ENCODE measurements at regions not wholly inside any gene's neighbourhood (a gene's known extent, or its start where the extent isn't known, plus 50 kb on each side); places are given as distances from the start of the nearest gene placed in this dataset.

- no peak for DNase-seq (ENCODE audit: low spot score in 2 of 2)
- Histone ChIP-seq H3K4me1 (peaks cover 10% of the 10 kb centered on the region), H3K9me3 (no peaks in the 10 kb centered on the region), H3K36me3 (replicated peaks) (no peaks in the 10 kb centered on the region), H3K27me3 (ENCODE audit: low read depth) (no peaks in the 10 kb centered on the region), H3K4me3 (no peak overlapping the region)
- in situ Hi-C loops (cut with MboI; ENCODE audit: low sequenced_read_pairs): no loop called here
Measured at GRCh38 chr12:58489394-58489793, 430.9 kb downstream of the LRIG3 start.

GRCh38 chr12:58491306-58491705, 429.0 kb downstream of the LRIG3 start:
- DNase-seq (ENCODE audit: low spot score in 2 of 2): no peak
- in situ Hi-C loops (cut with MboI; ENCODE audit: low sequenced_read_pairs): no loop called here
- no peak overlapping the region for H3K4me3 ChIP-seq
- peaks cover 10% of the 10 kb centered on the region for H3K4me1 ChIP-seq
- no peaks in the 10 kb centered on the region for H3K9me3 ChIP-seq
- no peaks in the 10 kb centered on the region for H3K36me3 ChIP-seq (replicated peaks)
- no peaks in the 10 kb centered on the region for H3K27me3 ChIP-seq (ENCODE audit: low read depth)

- H3K27me3 ChIP-seq (ENCODE audit: low read depth): no peaks in the 10 kb centered on the region
- DNase-seq (ENCODE audit: low spot score in 2 of 2): no peak
- no peaks in the 10 kb centered on the region for H3K4me1 ChIP-seq
- H3K9me3 ChIP-seq: no peaks in the 10 kb centered on the region
- no peak overlapping the region for H3K4me3 ChIP-seq
- H3K36me3 ChIP-seq (replicated peaks): no peaks in the 10 kb centered on the region
- in situ Hi-C loops (cut with MboI; ENCODE audit: low sequenced_read_pairs): no loop called here
Measured at GRCh38 chr12:58496411-58497190, 423.7 kb downstream of the LRIG3 start.

- Histone ChIP-seq H3K4me1 (peaks cover 14% of the 10 kb centered on the region), H3K4me3 (no peak overlapping the region)
- DNase-seq (ENCODE audit: low spot score in 2 of 2): no peak
Measured at GRCh38 chr12:58500399-58500798, 419.9 kb downstream of the LRIG3 start.

GRCh38 chr12:58502226-58502625, 418.1 kb downstream of the LRIG3 start:
- peak; percentile 56 to 73 for DNase-seq (ENCODE audit: low spot score in 2 of 2)
- no peaks in the 10 kb centered on the region for H3K9me3 ChIP-seq
- no peak overlapping the region for H3K4me3 ChIP-seq
- peaks cover 14% of the 10 kb centered on the region for H3K4me1 ChIP-seq
- no peaks in the 10 kb centered on the region for H3K27me3 ChIP-seq (ENCODE audit: low read depth)
- in situ Hi-C loops (cut with MboI; ENCODE audit: low sequenced_read_pairs): no loop called here
- no peaks in the 10 kb centered on the region for H3K36me3 ChIP-seq (replicated peaks)

More at GRCh38 chr12:58500399-58500798, 419.9 kb downstream of the LRIG3 start:
- H3K9me3 ChIP-seq: no peaks in the 10 kb centered on the region
- in situ Hi-C loops (cut with MboI; ENCODE audit: low sequenced_read_pairs): no loop called here
- H3K27me3 ChIP-seq (ENCODE audit: low read depth): no peaks in the 10 kb centered on the region
- no peaks in the 10 kb centered on the region for H3K36me3 ChIP-seq (replicated peaks)

- peaks cover 14% of the 10 kb centered on the region for H3K4me1 ChIP-seq
- no peaks in the 10 kb centered on the region for H3K9me3 ChIP-seq
- H3K27me3 ChIP-seq (ENCODE audit: low read depth): no peaks in the 10 kb centered on the region
- in situ Hi-C loops (cut with MboI; ENCODE audit: low sequenced_read_pairs): no loop called here
- DNase-seq (ENCODE audit: low spot score in 2 of 2): peak; percentile 6 to 29
- H3K36me3 ChIP-seq (replicated peaks): no peaks in the 10 kb centered on the region
- no peak overlapping the region for H3K4me3 ChIP-seq
Measured at GRCh38 chr12:58502841-58503240, 417.5 kb downstream of the LRIG3 start.

- Histone ChIP-seq H3K4me3 (no peak overlapping the region), H3K9me3 (no peaks in the 10 kb centered on the region), H3K36me3 (replicated peaks) (no peaks in the 10 kb centered on the region), H3K4me1 (peaks cover 14% of the 10 kb centered on the region), H3K27me3 (ENCODE audit: low read depth) (no peaks in the 10 kb centered on the region)
- in situ Hi-C loops (cut with MboI; ENCODE audit: low sequenced_read_pairs): no loop called here
- no peak for DNase-seq (ENCODE audit: low spot score in 2 of 2)
Measured at GRCh38 chr12:58503731-58504130, 416.6 kb downstream of the LRIG3 start.

GRCh38 chr12:58504143-58504938, 416.0 kb downstream of the LRIG3 start:
- no peaks in the 10 kb centered on the region for H3K9me3 ChIP-seq
- no peaks in the 10 kb centered on the region for H3K36me3 ChIP-seq (replicated peaks)
- H3K4me1 ChIP-seq: peaks cover 14% of the 10 kb centered on the region
- DNase-seq (ENCODE audit: low spot score in 2 of 2): no peak
- in situ Hi-C loops (cut with MboI; ENCODE audit: low sequenced_read_pairs): no loop called here
- H3K4me3 ChIP-seq: no peak overlapping the region
- H3K27me3 ChIP-seq (ENCODE audit: low read depth): no peaks in the 10 kb centered on the region

- H3K27me3 ChIP-seq (ENCODE audit: low read depth): no peaks in the 10 kb centered on the region
- in situ Hi-C loops (cut with MboI; ENCODE audit: low sequenced_read_pairs): no loop called here
- peaks cover 24% of the 10 kb centered on the region for H3K4me1 ChIP-seq
- no peak overlapping the region for H3K4me3 ChIP-seq
- DNase-seq (ENCODE audit: low spot score in 2 of 2): no peak
- H3K36me3 ChIP-seq (replicated peaks): no peaks in the 10 kb centered on the region
- no peaks in the 10 kb centered on the region for H3K9me3 ChIP-seq
Measured at GRCh38 chr12:58509116-58509885, 411.0 kb downstream of the LRIG3 start.

- no peaks in the 10 kb centered on the region for H3K27me3 ChIP-seq (ENCODE audit: low read depth)
- in situ Hi-C loops (cut with MboI; ENCODE audit: low sequenced_read_pairs): no loop called here
- no peak overlapping the region for H3K4me3 ChIP-seq
Measured at GRCh38 chr12:58513301-58513834, 406.9 kb downstream of the LRIG3 start.

GRCh38 chr12:58513852-58514251, 406.5 kb downstream of the LRIG3 start:
- Histone ChIP-seq H3K36me3 (replicated peaks) (no peaks in the 10 kb centered on the region), H3K9me3 (no peaks in the 10 kb centered on the region), H3K27me3 (ENCODE audit: low read depth) (no peaks in the 10 kb centered on the region), H3K4me1 (peaks cover 25% of the 10 kb centered on the region), H3K4me3 (no peak overlapping the region)
- in situ Hi-C loops (cut with MboI; ENCODE audit: low sequenced_read_pairs): no loop called here
- peak; percentile 36 to 83 for DNase-seq (ENCODE audit: low spot score in 2 of 2)

More at GRCh38 chr12:58513301-58513834, 406.9 kb downstream of the LRIG3 start:
- H3K36me3 ChIP-seq (replicated peaks): no peaks in the 10 kb centered on the region
- H3K9me3 ChIP-seq: no peaks in the 10 kb centered on the region
- peak in 1 of 2 experiments; percentile 25 for DNase-seq (ENCODE audit: low spot score in 2 of 2)
- peaks cover 25% of the 10 kb centered on the region for H3K4me1 ChIP-seq

- no peaks in the 10 kb centered on the region for H3K36me3 ChIP-seq (replicated peaks)
- H3K9me3 ChIP-seq: no peaks in the 10 kb centered on the region
- in situ Hi-C loops (cut with MboI; ENCODE audit: low sequenced_read_pairs): no loop called here
- no peaks in the 10 kb centered on the region for H3K4me1 ChIP-seq
- no peak for DNase-seq (ENCODE audit: low spot score in 2 of 2)
- H3K27me3 ChIP-seq (ENCODE audit: low read depth): no peaks in the 10 kb centered on the region
- no peak overlapping the region for H3K4me3 ChIP-seq
Measured at GRCh38 chr12:58519839-58520238, 400.5 kb downstream of the LRIG3 start.

GRCh38 chr12:58521152-58521551, 399.2 kb downstream of the LRIG3 start:
- Histone ChIP-seq H3K4me1 (no peaks in the 10 kb centered on the region), H3K36me3 (replicated peaks) (no peaks in the 10 kb centered on the region)
- in situ Hi-C loops (cut with MboI; ENCODE audit: low sequenced_read_pairs): no loop called here

More at GRCh38 chr12:58521152-58521551, 399.2 kb downstream of the LRIG3 start:
- H3K4me3 ChIP-seq: no peak overlapping the region
- no peaks in the 10 kb centered on the region for H3K9me3 ChIP-seq
- no peaks in the 10 kb centered on the region for H3K27me3 ChIP-seq (ENCODE audit: low read depth)
- no peak for DNase-seq (ENCODE audit: low spot score in 2 of 2)

Measured in HAP-1 (cell line).